Left ventricle myocardium inferior (tissue), 1 donor: ENCODE measurements at regions not wholly inside any gene's neighbourhood (a gene's known extent, or its start where the extent isn't known, plus 50 kb on each side); places are given as distances from the start of the nearest gene placed in this dataset.

ENCODE experiments used
- DNase-seq: peaks from one replicate; pipeline ENCODE4 v3.0.0-alpha.2; 2020
- H3K27ac ChIP-seq: fragments of 200-600 bp; replicated peaks from 2 replicates; pipeline ENCODE4 v1.8.0; 2021
- H3K27me3 ChIP-seq: fragments of 200-600 bp; 2 replicates; pipeline ENCODE4 v1.8.0; 2021; ENCODE audit warnings: low read depth
- H3K36me3 ChIP-seq: fragments of 200-600 bp; 2 replicates; pipeline ENCODE4 v1.8.0; 2021
- H3K4me1 ChIP-seq: fragments of 200-600 bp; 2 replicates; pipeline ENCODE4 v1.8.0; 2021
- H3K4me3 ChIP-seq: fragments of 200-600 bp; 2 replicates; pipeline ENCODE4 v1.8.0; 2021; ENCODE audit warnings: mild to moderate bottlenecking, moderate library complexity
- H3K9me3 ChIP-seq: fragments of 200-600 bp; replicated peaks from 2 replicates; pipeline ENCODE4 v1.8.0; 2021
- intact Hi-C: fragments of 100-400 bp; cut with micrococcal nuclease; formaldehyde crosslinking; loops from one replicate; pipeline ENCODE4 v1.11.0; 2022
- TF ChIP-seq, protein P1 (sequence below): fragments of 200-600 bp; IDR thresholded peaks from 2 replicates; pipeline ENCODE4 v1.8.0; 2021; ENCODE audit warnings: antibody characterized with exemption, mild to moderate bottlenecking, borderline replicate concordance
- donor health status: DM: no; HTN: yes; CAD: no; lungs with severe emphysema.

DNA sequence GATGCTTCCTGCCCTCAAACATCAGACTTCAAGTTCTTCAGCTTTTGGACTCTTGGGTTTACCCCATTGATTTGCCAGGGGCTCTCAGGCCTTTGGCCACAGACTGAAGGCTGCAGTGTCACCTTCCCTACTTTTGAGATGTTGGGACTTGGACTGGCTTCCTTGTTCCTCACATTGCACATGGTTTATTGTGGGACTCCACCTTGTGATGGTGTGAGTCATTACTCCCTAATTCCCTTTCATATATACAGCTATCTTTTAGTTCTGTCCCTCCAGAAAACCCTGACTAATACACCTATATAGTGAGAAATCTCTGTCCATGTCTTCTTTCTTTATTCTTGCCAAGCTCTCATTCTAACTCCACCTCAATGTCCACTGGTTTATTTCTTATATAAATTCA lies 736.9 kb upstream of the HS3ST1 start:
- H3K4me3 ChIP-seq = no peak overlapping the region
- no peaks in the 10 kb centered on the region for H3K36me3 ChIP-seq
- DNase-seq = no peak
- TF ChIP-seq, protein P1, sequence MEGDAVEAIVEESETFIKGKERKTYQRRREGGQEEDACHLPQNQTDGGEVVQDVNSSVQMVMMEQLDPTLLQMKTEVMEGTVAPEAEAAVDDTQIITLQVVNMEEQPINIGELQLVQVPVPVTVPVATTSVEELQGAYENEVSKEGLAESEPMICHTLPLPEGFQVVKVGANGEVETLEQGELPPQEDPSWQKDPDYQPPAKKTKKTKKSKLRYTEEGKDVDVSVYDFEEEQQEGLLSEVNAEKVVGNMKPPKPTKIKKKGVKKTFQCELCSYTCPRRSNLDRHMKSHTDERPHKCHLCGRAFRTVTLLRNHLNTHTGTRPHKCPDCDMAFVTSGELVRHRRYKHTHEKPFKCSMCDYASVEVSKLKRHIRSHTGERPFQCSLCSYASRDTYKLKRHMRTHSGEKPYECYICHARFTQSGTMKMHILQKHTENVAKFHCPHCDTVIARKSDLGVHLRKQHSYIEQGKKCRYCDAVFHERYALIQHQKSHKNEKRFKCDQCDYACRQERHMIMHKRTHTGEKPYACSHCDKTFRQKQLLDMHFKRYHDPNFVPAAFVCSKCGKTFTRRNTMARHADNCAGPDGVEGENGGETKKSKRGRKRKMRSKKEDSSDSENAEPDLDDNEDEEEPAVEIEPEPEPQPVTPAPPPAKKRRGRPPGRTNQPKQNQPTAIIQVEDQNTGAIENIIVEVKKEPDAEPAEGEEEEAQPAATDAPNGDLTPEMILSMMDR = no peak
- H3K4me1 ChIP-seq = peaks cover 5% of the 10 kb centered on the region
- peaks cover 4% of the 10 kb centered on the region for H3K9me3 ChIP-seq
- no peak overlapping the region for H3K27ac ChIP-seq
- no peaks in the 10 kb centered on the region for H3K27me3 ChIP-seq
- intact Hi-C loops = no loop called here

DNA sequence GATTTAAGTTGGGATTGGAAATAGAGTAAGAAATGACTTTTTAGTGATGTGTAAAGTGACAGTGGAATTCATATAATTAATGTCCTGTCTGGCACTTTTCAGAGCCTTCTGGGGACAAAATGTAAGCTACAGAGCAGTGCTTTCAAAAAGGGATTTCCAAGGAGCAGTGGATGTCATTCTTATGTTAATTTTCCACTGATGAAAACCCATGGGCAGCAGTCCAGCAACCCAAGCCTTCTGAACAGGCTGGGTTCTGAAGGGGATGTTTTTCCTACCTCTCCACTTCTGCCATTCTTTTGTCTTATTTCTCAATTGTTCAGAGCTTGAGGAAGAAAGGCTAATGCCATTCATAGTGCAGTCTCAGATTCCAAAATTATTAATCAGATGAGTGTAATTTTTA lies 717.6 kb upstream of the HS3ST1 start:
- TF ChIP-seq, protein P1 = no peak
- peaks cover 17% of the 10 kb centered on the region for H3K9me3 ChIP-seq
- H3K4me1 ChIP-seq = no peaks in the 10 kb centered on the region
- intact Hi-C loops = no loop called here
- H3K36me3 ChIP-seq = no peaks in the 10 kb centered on the region
- no peak overlapping the region for H3K27ac ChIP-seq
- DNase-seq = no peak
- no peaks in the 10 kb centered on the region for H3K27me3 ChIP-seq
- H3K4me3 ChIP-seq = no peak overlapping the region

DNA sequence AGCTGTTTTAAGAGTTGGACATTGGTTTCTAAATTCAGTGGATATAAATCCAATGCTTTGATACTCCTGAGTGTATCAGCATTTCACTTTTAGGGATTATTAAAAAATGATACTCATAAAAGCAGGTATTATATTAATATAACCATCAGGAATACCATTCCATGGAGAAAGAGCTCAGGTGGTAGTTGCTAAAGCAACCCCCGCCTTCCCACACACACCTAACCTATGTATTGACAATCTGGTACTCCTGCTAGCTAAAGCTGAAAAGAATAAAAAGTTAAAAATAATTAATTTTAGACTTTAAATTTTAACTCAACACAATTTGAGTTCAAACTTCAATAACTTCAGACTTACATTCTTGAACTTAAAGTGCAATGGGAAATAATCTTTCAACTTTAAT lies 717.1 kb upstream of the HS3ST1 start:
- intact Hi-C loops = no loop called here
- H3K9me3 ChIP-seq = peaks cover 11% of the 10 kb centered on the region
- TF ChIP-seq, protein P1 = no peak
- H3K4me3 ChIP-seq = no peak overlapping the region
- no peaks in the 10 kb centered on the region for H3K27me3 ChIP-seq
- H3K27ac ChIP-seq = no peak overlapping the region
- DNase-seq = no peak
- H3K36me3 ChIP-seq = no peaks in the 10 kb centered on the region
- no peaks in the 10 kb centered on the region for H3K4me1 ChIP-seq

DNA sequence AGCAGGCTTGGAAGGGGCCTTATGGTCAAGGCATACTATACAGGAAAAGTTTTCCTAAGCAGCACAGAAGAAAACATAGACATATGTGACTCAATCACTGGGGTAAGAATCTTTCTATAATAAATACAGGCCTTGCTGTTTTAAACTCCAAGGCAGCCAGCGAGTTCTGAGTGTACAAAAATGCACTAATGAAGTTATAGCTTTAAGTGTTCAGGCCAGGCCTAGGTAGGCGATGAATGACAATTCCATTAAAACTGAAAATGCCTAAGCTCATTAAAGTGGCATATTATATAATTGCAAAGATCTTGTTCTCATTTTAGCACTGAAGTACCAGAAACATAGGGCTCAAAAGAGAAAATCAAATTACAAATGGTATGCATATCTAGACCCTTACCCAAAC lies 716.4 kb upstream of the HS3ST1 start:
- no peak overlapping the region for H3K4me3 ChIP-seq
- H3K4me1 ChIP-seq = no peaks in the 10 kb centered on the region
- H3K36me3 ChIP-seq = no peaks in the 10 kb centered on the region
- no peak for DNase-seq
- peaks cover 7% of the 10 kb centered on the region for H3K9me3 ChIP-seq
- no peak overlapping the region for H3K27ac ChIP-seq
- TF ChIP-seq, protein P1 = no peak
- no peaks in the 10 kb centered on the region for H3K27me3 ChIP-seq
- intact Hi-C loops = no loop called here

DNA sequence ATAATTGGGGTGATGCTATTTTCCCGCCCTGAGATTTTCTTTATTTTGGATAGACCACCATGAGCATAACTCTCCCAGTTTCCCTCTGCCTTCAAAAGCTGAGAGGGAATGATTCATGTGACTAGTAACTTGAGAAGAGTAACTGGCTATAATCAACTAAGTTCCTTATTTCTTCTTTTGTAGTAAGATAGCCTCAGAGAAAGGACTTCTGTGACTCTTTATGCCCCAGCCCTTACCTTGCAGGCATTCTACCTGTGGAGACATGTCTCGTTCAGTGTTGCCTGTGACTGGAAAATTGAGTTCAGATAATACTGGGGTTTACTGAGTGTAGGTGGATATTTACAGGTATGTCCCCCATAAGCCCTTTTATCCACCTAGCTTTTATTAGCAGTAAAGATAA lies 715.4 kb upstream of the HS3ST1 start:
- Histone ChIP-seq H3K27ac (no peak overlapping the region), H3K4me3 (no peak overlapping the region), H3K9me3 (peaks cover 7% of the 10 kb centered on the region), H3K4me1 (no peaks in the 10 kb centered on the region), H3K27me3 (no peaks in the 10 kb centered on the region), H3K36me3 (no peaks in the 10 kb centered on the region)
- DNase-seq = no peak
- intact Hi-C loops = no loop called here
- TF ChIP-seq, protein P1 = no peak

DNA sequence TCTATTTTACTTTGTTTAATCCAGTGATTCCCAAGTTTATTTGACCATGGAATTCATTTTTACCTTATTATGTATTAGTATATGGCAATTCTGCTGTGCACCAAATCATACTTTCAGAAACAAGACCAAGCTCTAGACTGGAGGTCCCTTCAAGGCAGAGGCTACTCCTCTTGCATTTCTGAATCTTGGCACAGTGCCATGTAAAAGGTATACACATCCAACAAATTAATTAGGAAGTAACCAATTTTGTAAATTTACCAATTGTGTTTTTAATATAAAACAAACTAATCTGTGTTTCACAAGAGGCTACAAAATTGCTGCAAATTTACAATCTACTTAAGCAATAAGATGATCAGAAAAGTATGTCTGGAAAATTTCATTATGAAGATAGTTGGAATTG lies 712.2 kb upstream of the HS3ST1 start:
- no peaks in the 10 kb centered on the region for H3K9me3 ChIP-seq
- no peak overlapping the region for H3K4me3 ChIP-seq
- TF ChIP-seq, protein P1 = no peak
- no peak overlapping the region for H3K27ac ChIP-seq
- no peak for DNase-seq
- no peaks in the 10 kb centered on the region for H3K36me3 ChIP-seq
- no peaks in the 10 kb centered on the region for H3K27me3 ChIP-seq
- H3K4me1 ChIP-seq = no peaks in the 10 kb centered on the region
- intact Hi-C loops = no loop called here
